ENCODE measurements at regions not wholly inside any gene's neighbourhood (a gene's known extent, or its start where the extent isn't known, plus 50 kb on each side); places are given as distances from the start of the nearest gene placed in this dataset.

- Histone ChIP-seq H3K4me2 (ENCODE audit: extremely low read depth, insufficient read depth, low read length) (no peak overlapping the region), H3K79me2 (ENCODE audit: control insufficient read depth, insufficient read depth, low read length) (no peaks in the 10 kb centered on the region), H3K9me3 (ENCODE audit: control insufficient read depth, insufficient read depth, low read depth, low read length) (no peaks in the 10 kb centered on the region), H3K27ac (ENCODE audit: insufficient read depth, low read length) (no peak overlapping the region), H4K20me1 (ENCODE audit: control insufficient read depth, extremely low read depth, insufficient read depth, low read length) (no peaks in the 10 kb centered on the region), H3K4me3 (replicated peaks in 1 of 4; ENCODE audit: control extremely low read depth in 1 of 4, insufficient read depth in 1 of 4, low read depth in 3 of 4, low read length in 4 of 4) (no peak overlapping the region), H2AFZ (ENCODE audit: low read length) (no peak overlapping the region), H3K4me1 (ENCODE audit: control insufficient read depth, extremely low read depth, insufficient read depth, low read length) (no peaks in the 10 kb centered on the region), H3K9ac (ENCODE audit: insufficient read depth, low read length) (no peak overlapping the region), H3K36me3 (ENCODE audit: control insufficient read depth, insufficient read depth, low read length) (no peaks in the 10 kb centered on the region), H3K27me3 (ENCODE audit: control insufficient read depth, insufficient read depth, low read length) (no peaks in the 10 kb centered on the region)
- DNase-seq (ENCODE audit: low read depth in 2 of 2) = no peak
- TF ChIP-seq EZH2 (IDR thresholded peaks at IDR 0.05; ENCODE audit: low read length, missing control alignments) = no peak
- TF ChIP-seq, protein P1, sequence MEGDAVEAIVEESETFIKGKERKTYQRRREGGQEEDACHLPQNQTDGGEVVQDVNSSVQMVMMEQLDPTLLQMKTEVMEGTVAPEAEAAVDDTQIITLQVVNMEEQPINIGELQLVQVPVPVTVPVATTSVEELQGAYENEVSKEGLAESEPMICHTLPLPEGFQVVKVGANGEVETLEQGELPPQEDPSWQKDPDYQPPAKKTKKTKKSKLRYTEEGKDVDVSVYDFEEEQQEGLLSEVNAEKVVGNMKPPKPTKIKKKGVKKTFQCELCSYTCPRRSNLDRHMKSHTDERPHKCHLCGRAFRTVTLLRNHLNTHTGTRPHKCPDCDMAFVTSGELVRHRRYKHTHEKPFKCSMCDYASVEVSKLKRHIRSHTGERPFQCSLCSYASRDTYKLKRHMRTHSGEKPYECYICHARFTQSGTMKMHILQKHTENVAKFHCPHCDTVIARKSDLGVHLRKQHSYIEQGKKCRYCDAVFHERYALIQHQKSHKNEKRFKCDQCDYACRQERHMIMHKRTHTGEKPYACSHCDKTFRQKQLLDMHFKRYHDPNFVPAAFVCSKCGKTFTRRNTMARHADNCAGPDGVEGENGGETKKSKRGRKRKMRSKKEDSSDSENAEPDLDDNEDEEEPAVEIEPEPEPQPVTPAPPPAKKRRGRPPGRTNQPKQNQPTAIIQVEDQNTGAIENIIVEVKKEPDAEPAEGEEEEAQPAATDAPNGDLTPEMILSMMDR (conservative IDR thresholded peaks at IDR 0.05 in 1 of 2, IDR thresholded peaks at IDR 0.05 in 1 of 2; ENCODE audit: low read depth in 1 of 2, low read length in 2 of 2) = no peak
Observed at GRCh38 chr18:51510020-51510419, 312.5 kb upstream of the MEX3C start.

DNA sequence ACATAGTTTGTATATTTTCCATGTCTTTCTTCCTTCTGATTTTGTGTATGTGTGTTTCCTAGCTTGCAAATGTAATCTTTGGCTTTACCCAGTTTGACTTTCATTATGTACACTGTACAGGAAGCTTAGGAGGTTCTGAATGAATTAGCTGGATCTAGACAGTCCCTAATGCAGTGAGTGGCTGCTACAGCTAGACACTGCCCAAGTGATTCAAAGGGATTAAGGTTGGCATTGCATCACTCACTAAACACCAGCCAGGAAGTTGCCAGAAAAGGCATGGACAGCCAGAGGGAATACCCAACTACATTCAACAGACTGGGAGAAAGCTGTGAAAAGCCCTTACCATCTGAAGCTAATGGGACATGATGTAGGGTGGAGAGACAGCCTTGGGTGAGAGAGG, 316.0 kb upstream of the MEX3C start:
- Histone ChIP-seq H3K36me3 (ENCODE audit: control insufficient read depth, insufficient read depth, low read length) (no peaks in the 10 kb centered on the region), H3K4me3 (replicated peaks in 1 of 4; ENCODE audit: control extremely low read depth in 1 of 4, insufficient read depth in 1 of 4, low read depth in 3 of 4, low read length in 4 of 4) (no peak overlapping the region), H4K20me1 (ENCODE audit: control insufficient read depth, extremely low read depth, insufficient read depth, low read length) (no peaks in the 10 kb centered on the region), H3K27ac (ENCODE audit: insufficient read depth, low read length) (no peak overlapping the region), H3K4me1 (ENCODE audit: control insufficient read depth, extremely low read depth, insufficient read depth, low read length) (no peaks in the 10 kb centered on the region), H3K9me3 (ENCODE audit: control insufficient read depth, insufficient read depth, low read depth, low read length) (no peaks in the 10 kb centered on the region), H3K27me3 (ENCODE audit: control insufficient read depth, insufficient read depth, low read length) (no peaks in the 10 kb centered on the region), H3K4me2 (ENCODE audit: extremely low read depth, insufficient read depth, low read length) (no peak overlapping the region), H3K79me2 (ENCODE audit: control insufficient read depth, insufficient read depth, low read length) (no peaks in the 10 kb centered on the region), H2AFZ (ENCODE audit: low read length) (no peak overlapping the region), H3K9ac (ENCODE audit: insufficient read depth, low read length) (no peak overlapping the region)
- DNase-seq (ENCODE audit: low read depth in 2 of 2) = no peak
- TF ChIP-seq, protein P1 (conservative IDR thresholded peaks at IDR 0.05 in 1 of 2, IDR thresholded peaks at IDR 0.05 in 1 of 2; ENCODE audit: low read depth in 1 of 2, low read length in 2 of 2) = no peak
- TF ChIP-seq EZH2 (IDR thresholded peaks at IDR 0.05; ENCODE audit: low read length, missing control alignments) = no peak

- no peak for TF ChIP-seq EZH2 (IDR thresholded peaks at IDR 0.05; ENCODE audit: low read length, missing control alignments)
- TF ChIP-seq, protein P1 (conservative IDR thresholded peaks at IDR 0.05 in 1 of 2, IDR thresholded peaks at IDR 0.05 in 1 of 2; ENCODE audit: low read depth in 1 of 2, low read length in 2 of 2) = no peak
- Histone ChIP-seq H3K27me3 (ENCODE audit: control insufficient read depth, insufficient read depth, low read length) (no peaks in the 10 kb centered on the region), H4K20me1 (ENCODE audit: control insufficient read depth, extremely low read depth, insufficient read depth, low read length) (no peaks in the 10 kb centered on the region), H2AFZ (ENCODE audit: low read length) (no peak overlapping the region), H3K36me3 (ENCODE audit: control insufficient read depth, insufficient read depth, low read length) (no peaks in the 10 kb centered on the region), H3K4me2 (ENCODE audit: extremely low read depth, insufficient read depth, low read length) (no peak overlapping the region), H3K79me2 (ENCODE audit: control insufficient read depth, insufficient read depth, low read length) (no peaks in the 10 kb centered on the region), H3K27ac (ENCODE audit: insufficient read depth, low read length) (no peak overlapping the region), H3K9me3 (ENCODE audit: control insufficient read depth, insufficient read depth, low read depth, low read length) (no peaks in the 10 kb centered on the region), H3K4me1 (ENCODE audit: control insufficient read depth, extremely low read depth, insufficient read depth, low read length) (no peaks in the 10 kb centered on the region), H3K4me3 (replicated peaks in 1 of 4; ENCODE audit: control extremely low read depth in 1 of 4, insufficient read depth in 1 of 4, low read depth in 3 of 4, low read length in 4 of 4) (no peak overlapping the region), H3K9ac (ENCODE audit: insufficient read depth, low read length) (no peak overlapping the region)
- DNase-seq (ENCODE audit: low read depth in 2 of 2) = no peak
Observed at GRCh38 chr18:51514128-51514527, 316.6 kb upstream of the MEX3C start.

Data from fibroblast of lung (primary cell).